GM13976 (cell line): ENCODE measurements at regions not wholly inside any gene's neighbourhood (a gene's known extent, or its start where the extent isn't known, plus 50 kb on each side); places are given as distances from the start of the nearest gene placed in this dataset.

Experiments
- DNase-seq: peaks from one replicate; pipeline ENCODE4 v3.0.0; 2012; ENCODE audit warnings: low spot score
- CTCF ChIP-seq: IDR thresholded peaks from 2 replicates; pipeline ENCODE4 v1.5.1; 2012; ENCODE audit warnings: borderline replicate concordance, mild to moderate bottlenecking; ENCODE audit not compliant: insufficient read depth; ENCODE audit errors: extremely low read depth, missing control alignments, control extremely low read depth
- in situ Hi-C: fragments of 300-500 bp; cut with MboI; formaldehyde crosslinking; loops from one replicate; pipeline ENCODE4 v1.12.0; 2022; ENCODE audit warnings: low sequenced_read_pairs, mixed read lengths, inconsistent platforms; ENCODE audit not compliant: unreplicated experiment

DNA sequence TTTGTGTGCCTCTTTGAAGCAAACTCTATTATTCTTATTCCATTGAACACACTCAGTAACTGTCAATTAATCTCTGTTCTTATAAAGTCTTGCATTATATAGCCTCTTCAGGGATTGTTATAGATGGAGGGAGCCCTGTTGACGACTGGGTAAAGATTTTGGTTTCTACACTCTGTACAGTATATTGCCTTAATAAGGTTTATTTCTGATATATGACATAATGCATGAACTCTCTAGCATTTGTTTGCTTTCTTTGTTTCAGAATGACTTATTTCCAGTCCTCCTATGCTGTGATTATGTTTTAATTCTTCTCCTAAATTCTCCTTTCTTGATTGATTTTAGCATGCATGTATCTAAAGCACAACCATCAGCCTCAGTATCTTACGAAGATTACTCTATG is 494.9 kb downstream of the DIPK2A start:
- TF ChIP-seq CTCF: no peak
- in situ Hi-C loops: no loop called here
- DNase-seq: no peak

- in situ Hi-C loops: no loop called here
- no peak for TF ChIP-seq CTCF
- DNase-seq: no peak
Observed at GRCh38 chr3:144470666-144471065, 499.0 kb downstream of the DIPK2A start.

DNA sequence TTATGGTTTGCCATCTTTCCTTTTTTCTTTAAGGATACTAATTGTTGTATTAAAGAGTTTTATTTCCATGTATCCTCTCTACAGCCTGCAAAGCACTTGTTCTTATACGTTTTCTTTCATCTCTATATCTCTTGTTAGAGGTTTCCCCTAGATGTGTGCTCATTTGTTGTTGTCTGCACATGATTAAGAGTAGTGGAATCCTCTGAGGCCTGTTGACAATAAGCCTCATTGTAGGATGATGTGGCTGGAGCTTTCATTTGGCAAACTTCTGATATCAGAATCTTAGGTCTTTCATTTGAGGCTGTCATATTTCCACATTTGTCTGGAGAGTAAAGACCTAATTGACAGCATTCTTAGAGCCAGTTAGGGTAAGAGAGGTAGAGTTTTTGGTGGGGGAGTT is 506.0 kb downstream of the DIPK2A start:
- no peak for TF ChIP-seq CTCF
- in situ Hi-C loops: no loop called here
- no peak for DNase-seq

- no peak for TF ChIP-seq CTCF
- no peak for DNase-seq
- in situ Hi-C loops: no loop called here
Observed at GRCh38 chr3:144480416-144480919, 508.8 kb downstream of the DIPK2A start.

- no peak for DNase-seq
- no peak for TF ChIP-seq CTCF
- in situ Hi-C loops: no loop called here
Observed at GRCh38 chr3:144482876-144483275, 511.3 kb downstream of the DIPK2A start.

DNA sequence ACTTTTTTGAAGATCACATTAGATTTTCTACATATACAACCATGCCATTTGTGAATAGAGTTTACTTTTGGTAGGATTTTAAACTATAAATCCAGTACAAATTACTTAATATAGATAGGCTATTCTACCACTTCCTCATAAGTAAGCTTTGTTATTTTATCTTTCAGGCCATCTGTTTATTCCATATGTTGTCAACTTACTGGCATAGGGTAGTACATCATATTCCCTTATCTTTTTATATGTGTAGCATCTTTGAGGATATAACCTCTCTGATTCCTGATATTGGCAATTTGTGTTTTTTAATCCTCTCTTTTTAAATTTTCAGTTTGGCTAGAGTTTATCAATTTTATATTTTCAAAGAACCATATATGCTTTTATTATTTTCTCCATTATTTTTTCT is 515.4 kb downstream of the DIPK2A start:
- no peak for TF ChIP-seq CTCF
- DNase-seq: no peak
- in situ Hi-C loops: no loop called here

GRCh38 chr3:144488927-144489326 is 517.3 kb downstream of the DIPK2A start:
- no peak for TF ChIP-seq CTCF
- DNase-seq: no peak
- in situ Hi-C loops: no loop called here
